BJ (cell line): ENCODE measurements at regions not wholly inside any gene's neighbourhood (a gene's known extent, or its start where the extent isn't known, plus 50 kb on each side); places are given as distances from the start of the nearest gene placed in this dataset.

ENCODE experiments used
- CTCF ChIA-PET: fragments of 350-600 bp; formaldehyde crosslinking; extraction: SDS; loops from one replicate; lab custom pipeline; 2021; ENCODE audit warnings: antibody characterized with exemption, inconsistent platforms; lab: Yijun Ruan, JAX
- POLR2A ChIA-PET: fragments of 300-600 bp; sonication (Branson Sonifier 250); formaldehyde crosslinking; extraction: SDS; loops from one replicate; lab custom pipeline; 2021; ENCODE audit warnings: antibody characterized with exemption; lab: Charles Lee
- DNase-seq: peaks from one replicate; pipeline ENCODE4 v3.0.0-alpha.2; 2011; ENCODE audit warnings: low read depth
- H3K27me3 ChIP-seq: 2 replicates; pipeline ENCODE4 v1.6.0; 2011; ENCODE audit warnings: low read length; ENCODE audit not compliant: control insufficient read depth, insufficient read depth
- H3K36me3 ChIP-seq: 2 replicates; pipeline ENCODE4 v1.5.1; 2011; ENCODE audit warnings: low read length; ENCODE audit not compliant: control insufficient read depth, insufficient read depth
- H3K4me3 ChIP-seq: 2 replicates; pipeline ENCODE4 v1.5.1; 2011; ENCODE audit warnings: low read depth, mild to moderate bottlenecking, control low read depth, low read length
- CTCF ChIP-seq: IDR thresholded peaks from 2 replicates; pipeline ENCODE4 v1.5.1; 2011; ENCODE audit warnings: low read depth, mild to moderate bottlenecking, control low read depth, inconsistent platforms, low read length, moderate library complexity; ENCODE audit not compliant: insufficient read depth

DNA sequence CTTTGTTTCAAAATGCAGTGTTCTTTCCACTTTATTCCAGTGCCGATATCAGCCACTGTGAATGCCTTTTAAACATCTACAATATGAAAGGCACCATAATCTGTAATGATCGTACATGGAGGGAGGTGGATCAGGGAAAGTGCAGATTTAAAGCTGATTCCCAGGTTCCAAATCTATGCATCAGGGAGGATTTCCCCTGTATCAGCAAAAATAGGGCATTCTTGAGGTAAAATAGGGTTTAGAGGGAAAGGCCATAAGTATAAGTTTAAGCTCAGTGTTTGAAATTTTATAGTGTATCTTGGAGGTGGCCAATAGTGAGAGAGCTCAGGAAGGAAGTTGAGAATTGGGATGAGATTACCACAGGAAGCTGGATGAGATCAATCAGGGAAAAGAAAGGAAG lies 289.7 kb upstream of the ID4 start:
- CTCF ChIA-PET, result no interaction called here

GRCh38 chr6:19549109-19549508 lies 288.1 kb upstream of the ID4 start:
- H3K36me3 ChIP-seq, result no peaks in the 10 kb centered on the region
- POLR2A ChIA-PET, result no interaction called here
- no peak overlapping the region for H3K4me3 ChIP-seq
- TF ChIP-seq CTCF, result no peak
- CTCF ChIA-PET, result no interaction called here
- no peaks in the 10 kb centered on the region for H3K27me3 ChIP-seq
- DNase-seq, result no peak

More for the DNA sequence above, 289.7 kb upstream of the ID4 start:
- no peaks in the 10 kb centered on the region for H3K36me3 ChIP-seq
- DNase-seq, result no peak
- no peak overlapping the region for H3K4me3 ChIP-seq
- no peak for TF ChIP-seq CTCF
- H3K27me3 ChIP-seq, result no peaks in the 10 kb centered on the region
- POLR2A ChIA-PET, result no interaction called here

DNA sequence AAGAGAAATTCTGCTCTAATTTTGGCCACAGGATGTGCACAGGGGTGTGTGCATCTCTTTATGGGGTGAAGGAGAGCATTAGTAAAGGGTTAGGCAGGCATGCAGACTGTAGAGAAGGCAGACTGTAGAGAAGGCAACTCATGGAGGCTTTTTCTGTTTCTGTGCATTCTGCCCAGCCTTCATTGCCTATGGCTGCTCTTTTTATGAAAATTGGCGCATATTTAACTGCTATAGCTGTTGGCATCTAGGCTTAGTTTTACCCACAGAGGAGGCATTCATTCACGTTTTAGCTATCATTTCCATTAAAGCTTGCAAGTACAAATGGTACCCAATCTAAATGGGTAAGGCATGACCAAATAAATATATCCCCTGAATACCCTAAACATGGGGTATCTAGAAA lies 286.8 kb upstream of the ID4 start:
- CTCF ChIA-PET, result interaction anchor here (1.3 kb wide), 1 partner anchor 13 kb away, joined by 3 read pairs; no protein-coding TSS in a partner anchor
- Histone ChIP-seq H3K36me3 (no peaks in the 10 kb centered on the region), H3K4me3 (no peak overlapping the region), H3K27me3 (no peaks in the 10 kb centered on the region)
- TF ChIP-seq CTCF, result no peak
- DNase-seq, result no peak
- POLR2A ChIA-PET, result no interaction called here

DNA sequence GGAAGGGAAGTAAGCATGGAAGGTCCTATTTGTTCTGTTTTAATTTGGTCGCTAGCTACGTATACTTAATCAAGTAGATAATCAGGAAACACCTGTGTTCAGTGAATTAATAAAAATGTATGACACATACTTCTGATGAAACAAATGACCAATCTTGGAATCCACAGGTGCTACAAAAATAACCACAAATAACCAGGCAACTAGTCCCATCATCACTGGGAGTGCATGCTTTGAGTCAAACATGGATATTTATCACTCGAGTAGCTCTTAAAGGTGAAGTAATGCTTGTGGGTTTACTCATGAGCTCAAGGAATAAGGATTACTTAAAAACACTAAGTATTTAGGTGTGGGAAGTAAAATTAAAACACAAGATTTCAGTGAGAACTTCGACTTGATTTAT lies 285.6 kb upstream of the ID4 start:
- ChIA-PET POLR2A (no interaction called here), CTCF (interaction anchor here (1.3 kb wide), 1 partner anchor 14 kb away, joined by 3 read pairs; no protein-coding TSS in a partner anchor)
- TF ChIP-seq CTCF, result no peak
- Histone ChIP-seq H3K36me3 (no peaks in the 10 kb centered on the region), H3K4me3 (no peak overlapping the region), H3K27me3 (no peaks in the 10 kb centered on the region)
- DNase-seq, result no peak

DNA sequence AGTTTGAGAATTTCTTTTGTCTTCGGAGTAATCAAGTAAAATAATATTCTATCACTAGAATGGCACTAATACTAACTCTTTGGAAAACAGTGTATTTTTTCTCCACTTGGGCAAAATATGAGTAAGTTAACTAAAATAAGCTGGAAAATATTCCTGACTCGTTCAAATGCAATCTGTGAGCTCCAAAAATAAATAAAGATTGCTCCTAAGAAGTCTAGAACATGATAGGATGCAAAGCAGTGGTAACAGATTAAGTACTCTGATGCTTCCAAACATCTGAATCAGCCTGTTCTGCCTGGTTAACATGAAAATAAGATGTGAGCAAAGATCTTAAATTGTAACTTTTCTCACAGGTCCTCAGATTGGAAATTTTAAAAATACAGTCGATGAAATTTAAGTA lies 285.1 kb upstream of the ID4 start:
- Histone ChIP-seq H3K4me3 (no peak overlapping the region), H3K36me3 (no peaks in the 10 kb centered on the region), H3K27me3 (no peaks in the 10 kb centered on the region)
- DNase-seq, result no peak
- TF ChIP-seq CTCF, result no peak
- POLR2A ChIA-PET, result no interaction called here
- CTCF ChIA-PET, result no interaction called here
